G401.6 (cell line): ENCODE measurements at regions not wholly inside any gene's neighbourhood (a gene's known extent, or its start where the extent isn't known, plus 50 kb on each side); places are given as distances from the start of the nearest gene placed in this dataset.
"Not testable (repeated sequence)": the region's sequence is repeated elsewhere in the genome, so short reads cannot be mapped to it uniquely, and the experiment has no call there.

Experiments
- FAIRE-seq: peaks from 2 replicates; lab custom pipeline; 2012; peaks lifted over from hg19 to GRCh38; lab: Jason Lieb, UNC

- FAIRE-seq: no peak
These were observed 97.2 kb downstream of the NOG start for GRCh38 chr17:56690441-56691291.

GRCh38 chr17:56694825-56695224 lies 101.3 kb downstream of the NOG start:
- FAIRE-seq: no peak

GRCh38 chr17:56697190-56697589 lies 103.7 kb downstream of the NOG start:
- no peak for FAIRE-seq

- FAIRE-seq: no peak
These were observed 105.8 kb downstream of the NOG start for GRCh38 chr17:56699186-56699894.

- FAIRE-seq: no peak
These were observed 107.5 kb downstream of the NOG start for GRCh38 chr17:56700919-56701420.

- no peak for FAIRE-seq
These were observed 114.1 kb downstream of the NOG start for GRCh38 chr17:56707312-56708219.

- no peak for FAIRE-seq
These were observed 114.7 kb downstream of the NOG start for GRCh38 chr17:56708220-56708558.

GRCh38 chr17:56708670-56709410 lies 115.3 kb downstream of the NOG start:
- FAIRE-seq: no peak

- FAIRE-seq: no peak
These were observed 117.5 kb downstream of the NOG start for GRCh38 chr17:56710986-56711385.

GRCh38 chr17:56715613-56716357 lies 117.9 kb downstream of the C17orf67 start:
- peak; percentile 77 for FAIRE-seq

- no peak for FAIRE-seq
These were observed 116.2 kb downstream of the C17orf67 start for GRCh38 chr17:56717471-56717870.

- no peak for FAIRE-seq
These were observed 115.2 kb downstream of the C17orf67 start for GRCh38 chr17:56718515-56718914.

GRCh38 chr17:56723421-56723820 lies 110.3 kb downstream of the C17orf67 start:
- FAIRE-seq: no peak

- no peak for FAIRE-seq
These were observed 109.1 kb downstream of the C17orf67 start for GRCh38 chr17:56724664-56725063.

GRCh38 chr17:56725144-56725543 lies 108.6 kb downstream of the C17orf67 start:
- no peak for FAIRE-seq

GRCh38 chr17:56727876-56728617 lies 105.7 kb downstream of the C17orf67 start:
- FAIRE-seq: no peak

GRCh38 chr17:56731096-56731495 lies 102.6 kb downstream of the C17orf67 start:
- not testable (repeated sequence) for FAIRE-seq

GRCh38 chr17:56733833-56734232 lies 99.9 kb downstream of the C17orf67 start:
- FAIRE-seq: no peak

- FAIRE-seq: no peak
These were observed 97.9 kb downstream of the C17orf67 start for GRCh38 chr17:56735842-56736241.
